Lower leg skin (tissue), 4 donors: ENCODE measurements at regions not wholly inside any gene's neighbourhood (a gene's known extent, or its start where the extent isn't known, plus 50 kb on each side); places are given as distances from the start of the nearest gene placed in this dataset.
"Not testable (repeated sequence)": the region's sequence is repeated elsewhere in the genome, so short reads cannot be mapped to it uniquely, and the experiment has no call there.

ENCODE experiments used
- DNase-seq, 2 donors: peaks; one replicate each; pipeline ENCODE4 v3.0.0-alpha.2; 2019; ENCODE audit warnings: low spot score in 2 of 2
- H3K4me3 ChIP-seq: fragments of 200-600 bp; sonication (generic); 2 replicates; pipeline ENCODE4 v1.5.1; 2017; ENCODE audit warnings: mild to moderate bottlenecking, low read depth; ENCODE audit not compliant: poor library complexity, severe bottlenecking
- CTCF ChIP-seq, 3 donors: fragments of 450-650 bp; IDR thresholded peaks; one replicate each; pipeline ENCODE4 v1.5.1; 2016; ENCODE audit warnings: antibody characterized with exemption in 3 of 3, mild to moderate bottlenecking in 3 of 3, moderate library complexity in 2 of 3
- POLR2A ChIP-seq, 2 donors: fragments of 450-650 bp; IDR thresholded peaks; one replicate each; pipeline ENCODE4 v1.6.1; 2016 to 2017; ENCODE audit warnings: antibody characterized with exemption in 2 of 2, mild to moderate bottlenecking in 1 of 2, moderate library complexity in 1 of 2
- WGBS, 2 donors: methylation state at CpG; one replicate each; pipeline ENCODE4 v1.1.5; 2018; 5-methylcytosine and 5-hydroxymethylcytosine counted together
- intact Hi-C: fragments of 100-400 bp; cut with DNase I; formaldehyde crosslinking; loops from one replicate; pipeline ENCODE4 v1.15.0; 2023; ENCODE audit warnings: low total_unique reads

GRCh38 chr4:114040319-114041116, 61.1 kb upstream of the ARSJ start:
- intact Hi-C loops, result no loop called here
- H3K4me3 ChIP-seq, result no peak overlapping the region
- no peak for TF ChIP-seq POLR2A (IDR thresholded peaks at IDR 0.05)
- TF ChIP-seq CTCF (IDR thresholded peaks at IDR 0.05), result no peak
- no peak for DNase-seq
- 59 to 72% methylated on average over 3 of the region's 3 CpGs for WGBS, 2 donors

- no peak for TF ChIP-seq CTCF (IDR thresholded peaks at IDR 0.05)
- TF ChIP-seq POLR2A (IDR thresholded peaks at IDR 0.05), result no peak
- DNase-seq, result no peak
- intact Hi-C loops, result no loop called here
- WGBS, 2 donors, result 60 to 67% methylated on average over 2 of the region's 2 CpGs
- no peak overlapping the region for H3K4me3 ChIP-seq
Measured at GRCh38 chr4:114041117-114041475, 61.6 kb upstream of the ARSJ start.

- H3K4me3 ChIP-seq, result no peak overlapping the region
- intact Hi-C loops, result no loop called here
- TF ChIP-seq POLR2A (IDR thresholded peaks at IDR 0.05) (no peak), CTCF (IDR thresholded peaks at IDR 0.05) (no peak)
- no peak for DNase-seq
Measured at GRCh38 chr4:114043116-114043515, 63.7 kb upstream of the ARSJ start.

- intact Hi-C loops, H3K4me3 ChIP-seq, DNase-seq: not testable (repeated sequence)
- WGBS, 2 donors, result 95 to 96% methylated on average over 14 of the region's 14 CpGs
Measured at GRCh38 chr4:114044351-114044750, 64.9 kb upstream of the ARSJ start.

- DNase-seq, result no peak
- no peak overlapping the region for H3K4me3 ChIP-seq
- TF ChIP-seq POLR2A (IDR thresholded peaks at IDR 0.05) (no peak), CTCF (IDR thresholded peaks at IDR 0.05) (no peak)
- intact Hi-C loops, result no loop called here
- WGBS, 2 donors, result 64% methylated on average over 3 of the region's 3 CpGs
Measured at GRCh38 chr4:114046331-114046730, 66.9 kb upstream of the ARSJ start.

GRCh38 chr4:114048154-114048553, 68.7 kb upstream of the ARSJ start:
- DNase-seq, intact Hi-C loops, H3K4me3 ChIP-seq: not testable (repeated sequence)
- 80 to 87% methylated on average over 3 of the region's 3 CpGs for WGBS, 2 donors

- DNase-seq, result no peak
- H3K4me3 ChIP-seq, result no peak overlapping the region
- TF ChIP-seq CTCF (IDR thresholded peaks at IDR 0.05), result no peak
- 45 to 64% methylated on average over 4 of the region's 4 CpGs for WGBS, 2 donors
- intact Hi-C loops, result no loop called here
Measured at GRCh38 chr4:114052227-114052626, 72.8 kb upstream of the ARSJ start.
